ENCODE measurements at regions not wholly inside any gene's neighbourhood (a gene's known extent, or its start where the extent isn't known, plus 50 kb on each side); places are given as distances from the start of the nearest gene placed in this dataset.
"Not testable (repeated sequence)": the region's sequence is repeated elsewhere in the genome, so short reads cannot be mapped to it uniquely, and the experiment has no call there.

GRCh38 chr9:94387338-94388010 is 59.0 kb upstream of the NUTM2F start:
- peaks cover 17% of the 10 kb centered on the region for H3K4me1 Mint-ChIP-seq (ENCODE audit: low read depth)
- H3K9me3 Mint-ChIP-seq; H3K36me3 Mint-ChIP-seq (ENCODE audit: low read depth); H3K27me3 Mint-ChIP-seq (ENCODE audit: low read depth); H3K27ac Mint-ChIP-seq; H3K4me3 Mint-ChIP-seq: not testable (repeated sequence)

DNA sequence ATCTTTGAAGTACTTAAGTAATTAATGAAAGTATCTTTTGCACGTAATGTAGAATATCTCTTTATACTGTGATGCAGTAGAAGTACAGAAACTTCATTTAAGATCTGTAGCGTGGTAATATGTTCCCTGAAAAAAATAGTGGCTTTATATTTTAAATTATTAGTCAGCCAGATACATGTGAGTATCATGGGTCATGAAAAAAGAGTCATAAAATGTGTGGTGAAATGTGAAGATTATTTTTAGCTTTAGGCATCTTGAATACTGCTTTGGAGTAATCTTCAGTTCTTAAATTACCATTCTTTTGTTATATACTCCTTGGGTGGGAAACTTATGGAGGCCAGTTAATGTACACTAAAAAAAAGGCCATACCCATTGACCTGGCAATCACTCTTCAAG is 59.6 kb upstream of the NUTM2F start:
- not testable (repeated sequence) for H3K9me3 Mint-ChIP-seq; H3K27me3 Mint-ChIP-seq (ENCODE audit: low read depth); H3K27ac Mint-ChIP-seq; H3K4me3 Mint-ChIP-seq; H3K36me3 Mint-ChIP-seq (ENCODE audit: low read depth)
- peaks cover 17% of the 10 kb centered on the region for H3K4me1 Mint-ChIP-seq (ENCODE audit: low read depth)

- not testable (repeated sequence) for H3K36me3 Mint-ChIP-seq (ENCODE audit: low read depth); H3K9me3 Mint-ChIP-seq; H3K27me3 Mint-ChIP-seq (ENCODE audit: low read depth); H3K27ac Mint-ChIP-seq; H3K4me3 Mint-ChIP-seq
- peaks cover 18% of the 10 kb centered on the region for H3K4me1 Mint-ChIP-seq (ENCODE audit: low read depth)
Measured at GRCh38 chr9:94390425-94391098, 62.1 kb upstream of the NUTM2F start.

GRCh38 chr9:94392971-94393624 is 64.7 kb upstream of the NUTM2F start:
- H3K9me3 Mint-ChIP-seq; H3K4me3 Mint-ChIP-seq; H3K27ac Mint-ChIP-seq; H3K27me3 Mint-ChIP-seq (ENCODE audit: low read depth); H3K36me3 Mint-ChIP-seq (ENCODE audit: low read depth): not testable (repeated sequence)
- H3K4me1 Mint-ChIP-seq (ENCODE audit: low read depth), result peaks cover 14% of the 10 kb centered on the region

- H3K27me3 Mint-ChIP-seq (ENCODE audit: low read depth); H3K36me3 Mint-ChIP-seq (ENCODE audit: low read depth); H3K9me3 Mint-ChIP-seq; H3K4me3 Mint-ChIP-seq: not testable (repeated sequence)
- H3K27ac Mint-ChIP-seq, result peak overlapping the region; percentile 38
- peaks cover 13% of the 10 kb centered on the region for H3K4me1 Mint-ChIP-seq (ENCODE audit: low read depth)
Measured at GRCh38 chr9:94397766-94398379, 69.4 kb upstream of the NUTM2F start.

- not testable (repeated sequence) for H3K27me3 Mint-ChIP-seq (ENCODE audit: low read depth); H3K27ac Mint-ChIP-seq; H3K4me3 Mint-ChIP-seq; H3K9me3 Mint-ChIP-seq; H3K36me3 Mint-ChIP-seq (ENCODE audit: low read depth)
- H3K4me1 Mint-ChIP-seq (ENCODE audit: low read depth), result peaks cover 12% of the 10 kb centered on the region
Measured at GRCh38 chr9:94400461-94400860, 72.0 kb upstream of the NUTM2F start.

GRCh38 chr9:94402795-94403194 is 74.4 kb upstream of the NUTM2F start:
- not testable (repeated sequence) for H3K36me3 Mint-ChIP-seq (ENCODE audit: low read depth); H3K4me3 Mint-ChIP-seq; H3K27me3 Mint-ChIP-seq (ENCODE audit: low read depth); H3K27ac Mint-ChIP-seq; H3K9me3 Mint-ChIP-seq; H3K4me1 Mint-ChIP-seq (ENCODE audit: low read depth)

DNA sequence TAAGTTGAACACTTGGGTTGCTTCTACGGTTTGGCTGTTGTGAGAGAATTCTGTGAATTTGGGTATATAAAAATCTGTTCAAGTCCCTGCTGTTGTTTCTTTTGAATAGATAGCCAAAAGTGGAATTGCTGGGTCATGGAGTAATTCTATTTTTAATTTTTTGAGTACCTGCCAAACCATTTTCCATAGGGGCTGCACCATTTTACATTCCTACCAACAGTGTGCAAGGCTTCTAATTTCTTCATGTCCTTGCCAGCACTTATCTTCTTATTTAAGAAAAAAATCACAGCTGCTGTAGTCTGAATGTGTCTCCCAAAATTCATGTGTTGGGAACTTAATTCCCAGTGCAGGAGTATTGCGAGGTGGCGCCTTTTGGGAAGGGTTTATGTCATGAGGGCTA is 75.1 kb upstream of the NUTM2F start:
- H3K4me1 Mint-ChIP-seq (ENCODE audit: low read depth); H3K27me3 Mint-ChIP-seq (ENCODE audit: low read depth); H3K9me3 Mint-ChIP-seq; H3K36me3 Mint-ChIP-seq (ENCODE audit: low read depth); H3K27ac Mint-ChIP-seq; H3K4me3 Mint-ChIP-seq: not testable (repeated sequence)

DNA sequence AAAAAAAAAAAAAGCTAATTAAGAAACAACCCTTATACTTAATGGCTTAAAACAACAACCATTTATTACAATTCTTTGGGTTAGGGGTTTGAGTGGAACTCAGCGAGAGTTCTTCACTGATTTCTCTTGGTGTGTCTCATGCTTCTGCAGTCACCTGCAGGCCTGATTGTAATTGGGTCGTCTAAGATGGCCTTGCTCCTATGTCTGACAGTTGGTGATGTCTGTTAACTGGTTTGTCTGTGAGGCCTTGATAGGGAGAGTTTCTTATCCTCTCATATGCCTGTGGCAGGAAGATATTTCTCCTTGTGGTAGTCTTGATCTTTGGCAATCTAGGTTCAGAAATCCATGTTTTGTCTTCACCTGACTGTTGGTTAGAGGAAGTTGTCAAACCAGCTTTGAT is 85.2 kb upstream of the NUTM2F start:
- H3K27ac Mint-ChIP-seq; H3K27me3 Mint-ChIP-seq (ENCODE audit: low read depth); H3K9me3 Mint-ChIP-seq; H3K4me3 Mint-ChIP-seq; H3K36me3 Mint-ChIP-seq (ENCODE audit: low read depth): not testable (repeated sequence)
- H3K4me1 Mint-ChIP-seq (ENCODE audit: low read depth), result peaks cover 18% of the 10 kb centered on the region

DNA sequence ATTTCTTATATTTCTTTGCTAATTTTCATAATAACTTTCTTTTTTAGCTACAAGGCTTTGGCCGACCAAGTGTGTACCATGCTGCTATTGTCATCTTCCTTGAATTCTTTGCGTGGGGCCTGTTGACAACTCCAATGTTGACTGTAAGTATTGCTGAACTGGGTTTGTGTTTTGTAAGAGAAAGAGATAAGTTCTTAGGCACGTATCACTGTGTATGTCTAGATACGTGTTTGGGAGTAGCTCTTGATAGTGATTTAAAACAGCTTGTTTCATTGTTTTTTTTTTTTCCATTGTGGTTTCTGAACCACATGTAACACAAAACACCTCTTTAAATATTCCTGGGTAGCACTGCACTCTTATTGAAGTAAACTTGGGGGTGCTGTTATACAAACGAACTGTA is 86.7 kb upstream of the NUTM2F start:
- not testable (repeated sequence) for H3K4me3 Mint-ChIP-seq; H3K9me3 Mint-ChIP-seq; H3K27ac Mint-ChIP-seq; H3K36me3 Mint-ChIP-seq (ENCODE audit: low read depth); H3K27me3 Mint-ChIP-seq (ENCODE audit: low read depth)
- H3K4me1 Mint-ChIP-seq (ENCODE audit: low read depth), result peaks cover 15% of the 10 kb centered on the region

GRCh38 chr9:94420098-94420497 is 91.7 kb upstream of the NUTM2F start:
- H3K9me3 Mint-ChIP-seq; H3K4me3 Mint-ChIP-seq; H3K27ac Mint-ChIP-seq; H3K27me3 Mint-ChIP-seq (ENCODE audit: low read depth); H3K4me1 Mint-ChIP-seq (ENCODE audit: low read depth); H3K36me3 Mint-ChIP-seq (ENCODE audit: low read depth): not testable (repeated sequence)

- not testable (repeated sequence) for H3K9me3 Mint-ChIP-seq; H3K27ac Mint-ChIP-seq; H3K4me3 Mint-ChIP-seq; H3K36me3 Mint-ChIP-seq (ENCODE audit: low read depth); H3K27me3 Mint-ChIP-seq (ENCODE audit: low read depth); H3K4me1 Mint-ChIP-seq (ENCODE audit: low read depth)
Measured at GRCh38 chr9:94421951-94422350, 93.5 kb upstream of the NUTM2F start.

DNA sequence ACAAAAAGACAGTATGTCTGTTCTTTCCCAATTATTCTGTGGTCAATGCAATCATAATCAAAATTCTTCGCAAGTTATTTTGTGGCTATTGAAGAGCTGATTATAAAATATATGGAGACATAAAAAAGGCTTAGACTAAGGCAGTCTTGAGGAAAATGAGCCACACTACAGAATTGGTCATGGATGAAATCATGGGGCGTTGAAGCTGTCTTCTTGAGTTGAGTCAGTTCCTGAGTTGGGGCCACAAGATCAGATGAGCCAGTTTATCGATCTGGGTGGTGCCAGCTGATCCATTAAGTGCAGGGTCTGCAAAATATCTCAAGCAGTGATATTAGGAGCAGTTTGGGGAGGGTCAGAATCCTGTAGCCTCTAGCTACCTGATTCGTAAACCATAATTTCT is 96.9 kb upstream of the NUTM2F start:
- not testable (repeated sequence) for H3K36me3 Mint-ChIP-seq (ENCODE audit: low read depth); H3K9me3 Mint-ChIP-seq; H3K4me1 Mint-ChIP-seq (ENCODE audit: low read depth); H3K4me3 Mint-ChIP-seq; H3K27ac Mint-ChIP-seq; H3K27me3 Mint-ChIP-seq (ENCODE audit: low read depth)

DNA sequence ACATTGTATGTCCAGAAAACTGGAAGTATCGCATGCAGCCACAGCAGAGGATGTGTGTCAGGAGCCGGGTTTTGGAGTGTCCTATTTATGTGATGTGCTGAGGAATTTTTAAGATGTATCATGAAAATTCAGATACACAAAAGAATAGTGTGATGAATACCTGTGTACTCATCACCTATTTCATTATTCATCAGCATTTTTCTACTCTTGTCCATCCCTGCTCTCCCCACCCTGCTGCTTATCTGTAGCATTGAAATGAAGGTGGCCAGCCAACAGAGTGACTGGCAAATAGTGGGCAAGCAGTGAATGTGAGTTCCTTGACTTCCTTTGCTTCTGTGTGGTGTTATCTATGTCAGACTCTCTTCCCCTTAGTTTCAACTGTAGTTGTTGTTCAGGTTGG is 108.7 kb upstream of the NUTM2F start:
- not testable (repeated sequence) for H3K36me3 Mint-ChIP-seq (ENCODE audit: low read depth); H3K27ac Mint-ChIP-seq; H3K9me3 Mint-ChIP-seq; H3K4me1 Mint-ChIP-seq (ENCODE audit: low read depth); H3K27me3 Mint-ChIP-seq (ENCODE audit: low read depth); H3K4me3 Mint-ChIP-seq

DNA sequence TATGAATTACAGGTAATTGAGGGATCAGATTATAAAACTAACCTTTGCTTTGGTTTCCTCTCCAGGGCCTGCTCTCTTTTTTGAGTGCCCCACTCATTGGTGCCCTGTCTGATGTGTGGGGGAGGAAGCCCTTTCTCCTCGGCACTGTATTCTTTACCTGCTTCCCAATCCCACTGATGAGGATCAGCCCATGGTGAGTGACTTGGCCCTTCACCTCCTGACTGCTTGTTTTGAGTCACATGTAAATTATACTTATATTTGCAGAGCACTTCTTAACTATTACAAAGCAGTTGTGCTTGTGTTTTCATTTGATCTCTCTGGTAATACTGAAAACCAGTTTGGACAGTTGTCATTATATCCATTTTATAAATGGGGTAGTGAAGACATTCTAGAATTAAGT is 109.9 kb upstream of the NUTM2F start:
- not testable (repeated sequence) for H3K9me3 Mint-ChIP-seq; H3K36me3 Mint-ChIP-seq (ENCODE audit: low read depth); H3K4me3 Mint-ChIP-seq; H3K27ac Mint-ChIP-seq; H3K4me1 Mint-ChIP-seq (ENCODE audit: low read depth); H3K27me3 Mint-ChIP-seq (ENCODE audit: low read depth)
